HL-60 (cell line): ENCODE measurements at regions not wholly inside any gene's neighbourhood (a gene's known extent, or its start where the extent isn't known, plus 50 kb on each side); places are given as distances from the start of the nearest gene placed in this dataset.

Experiments
- DNase-seq, 2 experiments: peaks; one replicate each; pipeline ENCODE4 v3.0.0-alpha.2; 2010 to 2020; ENCODE audit warnings: low read depth in 1 of 2, low spot score in 1 of 2
- H3K27ac ChIP-seq: fragments of 250-450 bp; sonication (Bioruptor Pico); replicated peaks from 2 replicates; pipeline ENCODE4 v1.5.1; 2020; ENCODE audit warnings: mild to moderate bottlenecking, moderate library complexity
- H3K27me3 ChIP-seq: fragments of 250-450 bp; sonication (Bioruptor Pico); 2 replicates; pipeline ENCODE4 v1.5.1; 2021; ENCODE audit warnings: mild to moderate bottlenecking, moderate library complexity; ENCODE audit not compliant: insufficient read depth, poor library complexity, severe bottlenecking
- H3K4me3 ChIP-seq: replicated peaks from 2 replicates; pipeline ENCODE4 v1.5.1; 2011; ENCODE audit warnings: mild to moderate bottlenecking, control low read depth, low read length; ENCODE audit not compliant: insufficient read depth
- CTCF ChIP-seq: IDR thresholded peaks from one replicate; pipeline ENCODE4 v1.5.1; 2011; ENCODE audit warnings: low read length, control low read depth, inconsistent platforms; ENCODE audit not compliant: insufficient read depth
- GABPA ChIP-seq: IDR thresholded peaks from 2 replicates; pipeline ENCODE4 v1.6.1; 2012; ENCODE audit warnings: low read depth
- POLR2AphosphoS5 ChIP-seq: IDR thresholded peaks from 2 replicates; pipeline ENCODE4 v1.6.1; 2012; ENCODE audit warnings: low read depth
- REST ChIP-seq: IDR thresholded peaks from 2 replicates; pipeline ENCODE4 v1.6.1; 2012; ENCODE audit warnings: low read depth; ENCODE audit not compliant: insufficient replicate concordance
- SPI1 ChIP-seq: IDR thresholded peaks from 2 replicates; pipeline ENCODE4 v1.6.1; 2012; ENCODE audit warnings: low read depth, mild to moderate bottlenecking, borderline replicate concordance

- Histone ChIP-seq H3K4me3 (no peak overlapping the region), H3K27ac (no peak overlapping the region), H3K27me3 (no peaks in the 10 kb centered on the region)
- TF ChIP-seq CTCF (no peak), POLR2AphosphoS5 (no peak), REST (no peak), GABPA (no peak), SPI1 (no peak)
- DNase-seq = no peak
Measured at GRCh38 chr2:192888109-192888508, 693.4 kb upstream of the TMEFF2 start.

- no peak for DNase-seq
- no peak overlapping the region for H3K4me3 ChIP-seq
- TF ChIP-seq CTCF = no peak
- TF ChIP-seq GABPA = no peak
- TF ChIP-seq REST = no peak
- no peak for TF ChIP-seq POLR2AphosphoS5
- no peak for TF ChIP-seq SPI1
- no peaks in the 10 kb centered on the region for H3K27me3 ChIP-seq
- H3K27ac ChIP-seq = no peak overlapping the region
Measured at GRCh38 chr2:192887337-192887736, 692.6 kb upstream of the TMEFF2 start.

- no peak for TF ChIP-seq REST
- TF ChIP-seq POLR2AphosphoS5 = no peak
- no peak for TF ChIP-seq CTCF
- TF ChIP-seq SPI1 = no peak
- no peak for TF ChIP-seq GABPA
- no peak for DNase-seq
Measured at GRCh38 chr2:192886636-192887035, 691.9 kb upstream of the TMEFF2 start.

More at GRCh38 chr2:192886636-192887035, 691.9 kb upstream of the TMEFF2 start:
- no peaks in the 10 kb centered on the region for H3K27me3 ChIP-seq
- no peak overlapping the region for H3K27ac ChIP-seq
- no peak overlapping the region for H3K4me3 ChIP-seq
